ENCODE measurements at regions not wholly inside any gene's neighbourhood (a gene's known extent, or its start where the extent isn't known, plus 50 kb on each side); places are given as distances from the start of the nearest gene placed in this dataset.

DNA sequence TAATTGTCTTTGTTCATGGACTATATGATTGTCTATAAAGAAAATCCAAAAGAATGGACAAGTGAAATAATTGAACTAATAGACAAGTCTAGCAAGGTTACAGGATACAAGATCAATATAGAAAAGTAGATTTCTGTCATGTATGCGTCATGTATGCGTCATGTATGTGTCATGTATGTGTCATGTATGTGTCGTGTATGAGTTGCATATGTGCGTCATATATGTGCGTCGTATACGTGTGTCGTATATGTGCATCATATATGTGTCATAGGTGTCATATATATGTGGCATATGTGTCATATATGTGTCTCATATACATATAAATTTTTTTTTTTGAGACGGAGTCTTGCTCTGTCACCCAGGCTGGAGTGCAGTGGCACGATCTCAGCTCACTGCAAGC is 516.8 kb downstream of the NOVA1 start:
- no peak overlapping the region for H3K4me3 ChIP-seq (ENCODE audit: low read depth, low read length)
- no peak for DNase-seq (ENCODE audit: low read depth)
- TF ChIP-seq, protein P1, sequence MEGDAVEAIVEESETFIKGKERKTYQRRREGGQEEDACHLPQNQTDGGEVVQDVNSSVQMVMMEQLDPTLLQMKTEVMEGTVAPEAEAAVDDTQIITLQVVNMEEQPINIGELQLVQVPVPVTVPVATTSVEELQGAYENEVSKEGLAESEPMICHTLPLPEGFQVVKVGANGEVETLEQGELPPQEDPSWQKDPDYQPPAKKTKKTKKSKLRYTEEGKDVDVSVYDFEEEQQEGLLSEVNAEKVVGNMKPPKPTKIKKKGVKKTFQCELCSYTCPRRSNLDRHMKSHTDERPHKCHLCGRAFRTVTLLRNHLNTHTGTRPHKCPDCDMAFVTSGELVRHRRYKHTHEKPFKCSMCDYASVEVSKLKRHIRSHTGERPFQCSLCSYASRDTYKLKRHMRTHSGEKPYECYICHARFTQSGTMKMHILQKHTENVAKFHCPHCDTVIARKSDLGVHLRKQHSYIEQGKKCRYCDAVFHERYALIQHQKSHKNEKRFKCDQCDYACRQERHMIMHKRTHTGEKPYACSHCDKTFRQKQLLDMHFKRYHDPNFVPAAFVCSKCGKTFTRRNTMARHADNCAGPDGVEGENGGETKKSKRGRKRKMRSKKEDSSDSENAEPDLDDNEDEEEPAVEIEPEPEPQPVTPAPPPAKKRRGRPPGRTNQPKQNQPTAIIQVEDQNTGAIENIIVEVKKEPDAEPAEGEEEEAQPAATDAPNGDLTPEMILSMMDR (conservative IDR thresholded peaks at IDR 0.05; ENCODE audit: low read depth, low read length): no peak

DNA sequence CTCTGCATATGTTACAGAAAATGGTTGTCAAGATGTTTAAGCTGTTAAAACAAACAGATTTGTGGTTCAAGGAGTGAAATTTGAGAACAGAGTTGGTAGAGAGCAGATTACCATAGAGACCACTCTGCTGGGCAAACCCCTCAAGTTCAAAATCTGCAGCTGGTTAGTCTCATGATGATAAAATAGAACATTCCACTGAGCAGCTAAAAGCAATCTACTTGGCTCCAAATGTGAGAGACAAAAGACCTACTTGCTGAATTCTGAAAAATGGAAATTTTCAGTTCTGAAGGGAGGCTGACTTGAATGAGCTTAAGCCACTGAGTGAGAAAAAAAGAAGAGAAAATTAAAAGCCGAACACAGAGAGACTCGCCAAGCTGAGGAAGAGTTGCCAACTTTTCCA is 519.3 kb downstream of the NOVA1 start:
- TF ChIP-seq, protein P1 (conservative IDR thresholded peaks at IDR 0.05; ENCODE audit: low read depth, low read length): no peak
- DNase-seq (ENCODE audit: low read depth): no peak
- H3K4me3 ChIP-seq (ENCODE audit: low read depth, low read length): no peak overlapping the region

DNA sequence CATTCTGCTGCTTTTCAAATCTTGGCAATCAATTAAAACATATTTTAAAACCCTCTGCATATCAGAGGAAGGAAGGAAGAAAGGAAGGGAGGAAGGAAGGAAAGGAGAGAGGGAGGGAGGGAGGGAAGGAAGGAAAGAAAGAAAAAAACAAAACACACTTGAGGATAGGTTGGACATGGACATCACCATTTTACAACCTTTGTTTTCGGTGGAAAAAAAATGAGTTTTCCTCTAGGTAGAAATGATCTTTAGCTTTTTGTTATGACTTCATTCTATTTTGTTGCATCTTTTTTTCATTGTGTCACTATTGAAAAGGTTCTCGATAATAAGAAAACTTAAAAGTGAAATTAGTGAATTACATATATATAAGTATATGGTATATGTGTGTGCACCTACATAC is 522.9 kb downstream of the NOVA1 start:
- TF ChIP-seq, protein P1 (conservative IDR thresholded peaks at IDR 0.05; ENCODE audit: low read depth, low read length): no peak
- no peak for DNase-seq (ENCODE audit: low read depth)
- no peak overlapping the region for H3K4me3 ChIP-seq (ENCODE audit: low read depth, low read length)

DNA sequence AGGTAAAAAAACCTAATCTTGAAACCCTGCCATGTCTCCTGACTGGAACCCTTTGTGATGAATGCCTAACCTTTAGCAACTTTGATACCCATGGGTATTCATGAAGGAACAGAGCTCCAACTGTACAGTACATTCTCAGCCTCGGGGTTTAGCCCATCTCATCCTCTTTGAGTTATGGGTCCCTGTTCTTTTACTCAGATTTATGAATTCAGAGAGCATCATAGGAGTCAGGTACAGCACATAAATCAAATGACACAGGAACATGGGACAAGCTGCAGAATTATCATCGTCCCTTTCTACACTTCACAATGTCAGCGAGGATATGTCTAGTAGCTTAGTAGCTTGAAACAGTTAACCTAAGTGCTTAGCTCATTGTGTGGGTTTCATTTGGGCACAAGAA is 527.4 kb downstream of the NOVA1 start:
- no peak overlapping the region for H3K4me3 ChIP-seq (ENCODE audit: low read depth, low read length)
- TF ChIP-seq, protein P1 (conservative IDR thresholded peaks at IDR 0.05; ENCODE audit: low read depth, low read length): no peak
- no peak for DNase-seq (ENCODE audit: low read depth)

DNA sequence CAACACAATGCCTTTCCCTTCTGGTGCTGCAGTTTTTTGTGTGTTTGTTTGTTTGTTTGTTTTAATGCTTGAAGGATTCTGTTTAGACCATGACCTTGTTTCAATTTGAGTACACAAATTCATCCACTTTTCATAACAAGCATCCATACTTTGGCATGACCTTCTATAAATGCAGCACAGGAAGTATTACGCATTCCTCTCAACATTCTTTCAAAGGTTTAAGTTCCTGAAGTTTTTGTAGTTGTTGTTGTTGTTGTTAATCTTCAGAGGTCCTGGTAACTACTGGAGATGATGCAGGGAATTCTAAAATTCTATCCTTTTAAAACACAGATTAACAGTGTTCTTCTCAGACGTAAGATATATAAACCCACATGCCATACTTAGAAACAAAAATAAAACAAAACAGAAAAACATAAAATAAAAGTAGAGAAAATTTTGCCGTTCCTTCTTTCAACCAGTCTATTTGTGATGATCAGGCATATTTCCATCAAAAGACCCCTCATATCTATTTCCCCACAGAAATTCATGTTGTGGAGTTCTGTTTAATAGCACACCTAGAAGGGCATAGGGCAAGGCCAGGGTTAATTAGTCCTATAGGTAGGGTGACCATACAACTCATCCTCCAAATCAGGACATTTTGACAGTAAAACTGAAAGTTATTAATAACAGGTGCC is 529.9 kb downstream of the NOVA1 start:
- DNase-seq (ENCODE audit: low read depth): no peak
- TF ChIP-seq, protein P1 (conservative IDR thresholded peaks at IDR 0.05; ENCODE audit: low read depth, low read length): no peak
- H3K4me3 ChIP-seq (ENCODE audit: low read depth, low read length): no peak overlapping the region

DNA sequence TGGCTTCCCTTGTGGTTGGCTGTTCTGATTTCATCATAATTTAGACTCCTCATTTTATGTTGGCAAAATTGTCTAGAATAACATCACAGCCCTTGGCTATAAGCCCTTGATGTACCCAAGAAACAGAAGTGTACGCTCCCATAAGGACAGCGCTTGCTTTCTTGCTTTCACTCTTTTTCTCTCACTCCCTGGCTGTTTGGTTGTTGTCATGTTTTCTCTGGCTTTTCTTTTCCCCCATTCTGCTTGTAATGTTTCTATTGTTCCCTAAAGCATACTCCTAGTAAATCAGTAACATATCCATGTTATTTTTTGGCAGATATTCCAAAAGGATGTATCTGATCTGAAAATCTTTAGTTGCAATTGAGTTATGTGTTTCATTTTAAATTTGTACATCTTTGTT is 530.5 kb downstream of the NOVA1 start:
- DNase-seq (ENCODE audit: low read depth): no peak
- H3K4me3 ChIP-seq (ENCODE audit: low read depth, low read length): no peak overlapping the region
- TF ChIP-seq, protein P1 (conservative IDR thresholded peaks at IDR 0.05; ENCODE audit: low read depth, low read length): no peak

DNA sequence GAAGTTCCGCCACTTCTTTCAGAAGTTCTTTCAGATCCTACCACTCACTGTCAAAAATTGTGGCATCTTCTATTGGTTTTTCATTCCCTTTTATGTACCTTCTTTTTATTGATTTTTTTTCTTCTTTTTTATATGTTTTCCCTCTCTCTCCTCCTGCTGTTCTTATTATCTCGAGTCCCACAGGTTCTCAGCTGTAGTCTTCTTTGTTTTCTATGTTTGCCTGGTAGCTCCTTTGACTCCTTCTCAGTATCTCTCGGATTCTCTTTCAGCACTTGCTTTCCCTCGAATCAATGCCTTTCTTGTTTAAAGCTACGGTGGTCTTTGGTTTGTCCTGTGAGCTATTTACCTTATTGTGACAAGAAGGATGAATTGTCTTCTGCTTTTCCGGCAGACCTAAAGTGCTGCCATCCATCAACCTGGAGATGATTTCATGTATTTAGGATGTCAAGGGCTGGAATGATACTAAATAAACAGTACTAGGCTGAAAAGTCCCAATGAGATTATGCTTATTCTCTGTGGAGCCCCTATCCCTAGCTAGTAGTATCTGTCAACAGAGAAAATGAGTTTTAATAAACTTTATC is 541.7 kb downstream of the NOVA1 start:
- DNase-seq (ENCODE audit: low read depth): no peak
- TF ChIP-seq, protein P1 (conservative IDR thresholded peaks at IDR 0.05; ENCODE audit: low read depth, low read length): no peak
- no peak overlapping the region for H3K4me3 ChIP-seq (ENCODE audit: low read depth, low read length)
